NCI-H1436 treated with DMSO at 0.1 percent for 48 hours (cell line): ENCODE measurements at regions not wholly inside any gene's neighbourhood (a gene's known extent, or its start where the extent isn't known, plus 50 kb on each side); places are given as distances from the start of the nearest gene placed in this dataset.

ENCODE experiments used
- DNase-seq: peaks from one replicate; lab custom pipeline; 2025; lab: John Stamatoyannopoulos, UW

DNA sequence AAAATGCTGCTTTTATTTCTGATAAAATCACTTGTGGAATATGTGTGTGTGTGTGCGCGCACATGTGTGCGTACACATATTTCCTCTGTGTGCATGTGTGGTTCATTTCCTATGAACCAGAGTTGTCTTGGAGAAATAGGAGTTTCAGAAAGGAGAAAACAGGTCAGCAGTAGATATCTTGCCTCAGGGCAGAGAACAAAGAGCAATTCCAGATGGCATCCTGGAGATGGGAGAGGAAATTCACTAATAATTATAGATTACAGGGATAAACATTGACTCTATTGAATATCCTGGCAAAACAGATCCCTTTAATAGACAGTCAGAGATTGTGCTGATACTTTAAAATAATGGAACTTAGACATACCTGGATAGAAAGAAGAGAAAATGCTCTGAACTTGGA lies 298.0 kb downstream of the TRIB2 start:
- no peak for DNase-seq

DNA sequence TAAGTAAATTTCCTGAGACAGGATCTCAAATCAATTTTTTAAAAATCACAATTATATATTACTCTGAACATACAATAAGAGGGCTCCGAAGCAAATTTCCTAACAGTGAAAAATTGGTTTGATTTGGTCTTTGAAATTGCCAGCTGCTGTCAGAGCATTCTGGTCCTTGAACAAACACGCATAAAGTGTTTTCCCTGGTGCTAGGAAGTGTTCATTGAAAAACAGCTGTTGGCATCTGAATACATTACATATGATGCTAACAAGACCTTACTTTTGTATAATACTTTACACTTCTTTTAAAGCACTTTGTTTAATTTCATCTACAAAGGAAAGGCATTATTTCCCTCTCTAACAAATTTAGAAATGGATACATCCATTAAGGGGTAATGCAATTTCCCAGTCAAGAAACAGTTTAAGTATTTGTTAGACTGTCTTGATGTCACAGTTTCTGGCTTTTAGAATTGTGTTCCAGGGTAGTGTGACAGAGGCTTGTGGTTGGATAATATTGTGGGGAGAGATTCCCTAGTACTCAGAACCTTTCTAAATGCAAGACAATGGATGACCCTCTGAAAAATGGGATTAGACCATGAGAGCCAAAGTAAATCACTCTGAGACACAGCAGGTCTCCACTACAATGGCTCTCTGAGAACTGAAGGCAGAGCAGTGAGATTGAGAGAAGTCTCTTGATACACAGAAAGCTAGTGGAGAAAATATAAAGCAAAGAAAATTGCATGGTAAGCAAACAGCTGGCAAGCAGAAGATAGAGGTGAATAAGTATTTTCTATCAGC lies 299.0 kb downstream of the TRIB2 start:
- DNase-seq, result no peak

- no peak for DNase-seq
Observed at GRCh38 chr2:13018490-13018889, 301.8 kb downstream of the TRIB2 start.

DNA sequence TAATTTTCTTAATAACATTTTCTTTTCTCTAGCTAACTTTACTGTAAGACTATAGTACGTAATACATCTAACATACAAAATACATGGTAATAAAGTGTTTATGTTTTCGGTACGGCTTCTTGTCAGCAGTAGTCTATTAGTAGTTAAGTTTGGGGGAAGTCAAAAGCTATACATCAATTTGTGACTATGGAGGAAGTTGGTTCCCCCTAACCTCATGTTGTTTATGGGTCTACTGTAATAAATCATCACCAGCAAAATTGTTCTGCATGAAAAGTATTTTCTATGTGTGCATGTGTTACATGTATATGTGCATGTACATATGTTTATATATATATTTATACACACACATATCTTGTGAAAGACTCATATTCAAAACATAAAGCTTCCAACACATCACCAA lies 303.0 kb downstream of the TRIB2 start:
- no peak for DNase-seq

DNA sequence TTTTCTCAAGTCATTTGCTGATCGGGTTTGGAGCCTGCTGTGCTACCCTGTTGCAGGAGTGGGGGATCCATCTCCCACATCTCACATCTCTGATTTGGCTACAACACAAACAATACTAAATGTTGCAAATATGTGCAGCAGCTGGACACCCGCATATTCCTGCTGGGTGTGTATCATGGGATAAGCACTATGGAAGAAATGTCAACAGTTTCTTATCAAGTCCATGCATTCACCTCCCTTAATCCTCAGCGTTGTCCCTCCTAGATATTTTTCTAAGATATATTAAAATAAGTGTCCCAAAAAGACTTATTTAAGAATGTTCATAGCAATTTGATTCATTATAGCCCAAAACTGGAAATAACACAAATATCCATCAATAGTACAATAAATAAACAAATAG lies 303.7 kb downstream of the TRIB2 start:
- no peak for DNase-seq

GRCh38 chr2:13021470-13021957 lies 304.8 kb downstream of the TRIB2 start:
- no peak for DNase-seq

DNA sequence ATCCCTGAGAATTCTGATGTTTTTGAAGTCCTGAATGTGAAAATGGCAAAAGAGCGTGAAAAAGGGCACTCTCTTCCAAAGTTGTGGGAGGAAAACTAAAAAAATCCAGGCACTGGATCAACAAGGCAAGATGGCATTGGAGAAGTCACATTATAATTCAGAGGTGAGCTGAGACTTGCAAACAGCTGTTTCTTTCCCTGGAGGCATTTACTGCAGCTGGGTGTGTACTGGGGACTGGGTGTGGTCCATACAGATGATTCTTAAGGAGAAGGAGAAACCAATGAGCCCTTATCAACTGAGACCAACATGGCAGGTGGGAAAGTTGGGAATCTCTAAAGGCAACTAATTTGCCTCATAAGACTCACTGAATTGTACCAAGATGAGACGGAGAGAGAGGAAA lies 313.9 kb downstream of the TRIB2 start:
- DNase-seq, result no peak

GRCh38 chr2:13034861-13035260 lies 318.1 kb downstream of the TRIB2 start:
- no peak for DNase-seq

- no peak for DNase-seq
Observed at GRCh38 chr2:13035866-13036265, 319.1 kb downstream of the TRIB2 start.

- no peak for DNase-seq
Observed at GRCh38 chr2:13040043-13040442, 323.3 kb downstream of the TRIB2 start.

GRCh38 chr2:13046557-13047165 lies 329.9 kb downstream of the TRIB2 start:
- DNase-seq, result no peak

GRCh38 chr2:13050764-13051163 lies 334.0 kb downstream of the TRIB2 start:
- DNase-seq, result no peak

GRCh38 chr2:13052547-13052946 lies 335.8 kb downstream of the TRIB2 start:
- no peak for DNase-seq

DNA sequence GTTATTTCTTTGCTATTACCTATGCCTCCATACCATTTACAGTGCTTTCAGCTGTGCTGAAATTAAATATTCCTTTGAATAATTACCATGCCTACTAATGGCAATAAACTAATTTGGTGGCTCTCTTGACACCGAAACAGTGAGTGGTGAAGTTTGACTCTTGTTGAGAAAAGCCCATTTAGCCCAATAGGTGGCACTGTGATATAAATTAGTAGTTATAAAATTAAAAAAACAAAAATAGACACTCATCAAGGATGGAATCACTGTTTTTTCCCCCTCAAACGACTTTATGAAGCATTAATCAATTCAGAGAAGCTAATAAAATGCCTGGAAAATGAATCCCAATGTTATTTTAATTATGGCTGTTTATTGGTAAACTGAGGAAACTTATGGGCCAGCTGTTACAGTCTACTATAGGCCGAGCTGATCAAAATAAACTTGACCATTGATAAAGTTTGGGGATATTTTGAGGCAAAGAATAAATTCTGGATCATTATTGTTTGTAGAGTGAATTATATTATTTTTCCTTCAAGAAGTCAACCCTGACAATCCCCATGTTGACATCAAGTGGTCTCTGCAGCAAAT lies 339.6 kb downstream of the TRIB2 start:
- DNase-seq, result no peak

GRCh38 chr2:13057671-13058070 lies 340.9 kb downstream of the TRIB2 start:
- no peak for DNase-seq

- no peak for DNase-seq
Observed at GRCh38 chr2:13066676-13067075, 349.9 kb downstream of the TRIB2 start.

GRCh38 chr2:13067508-13067907 lies 350.8 kb downstream of the TRIB2 start:
- DNase-seq, result no peak

- no peak for DNase-seq
Observed at GRCh38 chr2:13089971-13090370, 373.2 kb downstream of the TRIB2 start.

GRCh38 chr2:13091455-13091854 lies 374.7 kb downstream of the TRIB2 start:
- no peak for DNase-seq

DNA sequence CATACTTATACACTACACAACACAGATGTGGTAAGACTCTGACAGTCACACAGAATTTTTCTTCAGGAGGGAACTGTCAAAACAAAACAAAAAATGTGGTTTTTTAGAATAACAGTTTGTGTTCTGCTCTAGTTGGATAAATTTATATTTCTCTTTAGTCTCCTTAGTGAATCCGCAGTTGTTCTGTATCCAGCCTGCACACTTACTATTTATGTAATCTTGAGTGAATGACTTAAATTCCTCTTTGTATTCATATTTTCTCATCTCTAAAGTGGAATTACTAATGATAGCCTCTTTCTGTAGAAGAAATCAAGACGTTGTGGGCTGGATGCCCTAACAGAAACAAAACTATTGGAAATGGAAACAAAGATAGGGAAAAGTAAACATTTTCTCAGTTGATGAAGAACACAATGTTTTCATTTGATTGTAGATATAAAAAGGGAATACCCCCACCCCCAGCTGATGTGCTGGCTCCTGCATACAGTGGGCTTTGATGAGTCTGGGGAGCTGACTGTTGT lies 375.2 kb downstream of the TRIB2 start:
- DNase-seq, result no peak

DNA sequence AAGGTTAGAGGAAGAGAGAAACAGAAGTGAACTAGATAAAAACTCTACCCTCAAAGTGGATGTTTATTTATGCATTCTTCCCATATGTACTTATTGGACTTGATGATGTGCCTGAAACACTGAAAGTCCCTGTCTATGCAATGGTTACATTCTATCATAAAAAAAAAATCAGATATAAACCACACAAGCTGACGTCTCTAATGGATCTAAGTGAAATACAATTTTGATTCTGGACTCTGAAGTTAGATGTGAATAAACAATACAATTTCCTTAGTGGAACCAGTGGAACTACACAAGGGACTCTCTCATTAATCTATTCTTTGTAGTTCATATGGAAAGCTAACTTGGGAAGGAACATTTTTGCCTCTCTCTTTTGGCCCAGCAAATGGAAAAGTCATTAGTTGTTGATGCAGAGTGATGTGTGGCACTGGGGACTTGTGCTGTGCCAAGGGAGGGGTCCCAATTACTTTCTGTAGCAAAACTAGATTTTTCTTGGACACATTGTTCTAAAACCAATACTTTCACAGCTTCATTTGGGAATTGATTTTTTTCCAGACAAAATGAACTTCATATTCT lies 376.8 kb downstream of the TRIB2 start:
- no peak for DNase-seq

DNA sequence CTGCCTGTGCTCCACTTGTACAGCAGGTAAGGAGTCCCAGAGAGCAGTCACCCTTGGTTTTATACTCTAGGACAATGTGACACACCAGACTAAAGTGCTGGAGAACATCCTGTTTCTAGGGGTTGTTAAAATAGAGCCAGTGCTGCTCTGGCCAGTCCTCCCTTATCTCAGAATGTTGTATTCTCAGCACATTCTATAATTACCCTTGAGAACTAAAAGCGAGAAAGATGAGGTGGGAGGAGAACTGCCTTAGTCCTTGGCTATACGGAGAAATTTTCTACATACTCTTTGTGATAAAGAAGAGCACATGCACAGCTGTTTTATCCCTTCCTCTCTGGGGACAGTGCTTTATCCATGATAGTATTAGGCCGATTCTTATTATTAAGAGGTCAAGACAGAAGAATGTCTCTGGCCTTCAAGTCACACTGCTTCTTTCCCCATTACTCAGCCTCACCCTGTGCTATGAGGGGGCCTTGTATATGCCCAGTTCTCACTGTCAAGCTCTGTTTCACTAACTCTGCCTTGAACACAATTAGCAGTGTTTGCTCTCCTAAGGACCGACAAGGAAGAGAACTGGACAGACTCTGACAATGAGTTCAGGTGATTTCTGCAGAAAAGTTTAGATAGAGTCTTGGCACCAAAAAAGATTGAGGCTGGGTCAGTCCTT lies 385.8 kb downstream of the TRIB2 start:
- no peak for DNase-seq
